ENCODE measurements at regions not wholly inside any gene's neighbourhood (a gene's known extent, or its start where the extent isn't known, plus 50 kb on each side); places are given as distances from the start of the nearest gene placed in this dataset.

DNA sequence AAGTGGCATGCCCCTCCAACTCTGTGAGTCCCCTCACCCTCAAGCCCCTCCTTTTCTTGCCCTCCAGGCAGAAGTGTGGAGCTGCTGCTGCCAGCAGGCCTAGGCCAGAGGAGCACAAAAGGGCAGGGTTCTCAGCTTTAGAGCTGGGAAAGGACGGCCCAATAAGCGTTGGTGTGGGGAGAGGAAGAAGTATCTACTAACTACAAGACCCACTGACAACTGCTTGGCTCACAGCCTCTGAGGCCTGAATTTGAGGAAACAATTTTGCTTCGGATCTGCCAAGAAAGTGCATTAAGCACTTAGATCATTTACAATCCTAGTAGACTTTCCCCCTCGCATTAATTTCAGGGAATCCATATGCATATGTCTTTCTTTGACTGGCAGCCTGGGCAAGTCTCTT is 179.4 kb downstream of the SNX18 start:
- Histone ChIP-seq H3K36me3 (replicated peaks in 1 of 2; ENCODE audit: control insufficient read depth in 1 of 2, insufficient read depth in 2 of 2, low read length in 1 of 2) (no peaks in the 10 kb centered on the region), H3K27ac (ENCODE audit: low read depth in 2 of 2, low read length in 1 of 2) (no peak overlapping the region), H3K9me2 (no peaks in the 10 kb centered on the region), H4K20me1 (ENCODE audit: insufficient read depth) (no peaks in the 10 kb centered on the region), H3K4me3 (ENCODE audit: low read depth in 2 of 2, low read length in 1 of 2) (no peak overlapping the region), H3K4me2 (no peak overlapping the region), H3K4me1 (ENCODE audit: control insufficient read depth in 1 of 2, insufficient read depth in 2 of 2, low read depth in 1 of 2, low read length in 1 of 2) (peaks cover 14 to 24% of the 10 kb centered on the region in 2 experiments; a peak in 2 of 4 replicates), H3K9ac (no peak overlapping the region), H3F3A (replicated peaks; ENCODE audit: insufficient read depth) (peaks cover 3% of the 10 kb centered on the region), H3K9me3 (no peaks in the 10 kb centered on the region), H2AFZ (ENCODE audit: low read depth) (no peak overlapping the region), H3K79me2 (ENCODE audit: insufficient read depth) (no peaks in the 10 kb centered on the region), H3K27me3 (ENCODE audit: insufficient read depth) (no peaks in the 10 kb centered on the region)
- TF ChIP-seq, protein P1, sequence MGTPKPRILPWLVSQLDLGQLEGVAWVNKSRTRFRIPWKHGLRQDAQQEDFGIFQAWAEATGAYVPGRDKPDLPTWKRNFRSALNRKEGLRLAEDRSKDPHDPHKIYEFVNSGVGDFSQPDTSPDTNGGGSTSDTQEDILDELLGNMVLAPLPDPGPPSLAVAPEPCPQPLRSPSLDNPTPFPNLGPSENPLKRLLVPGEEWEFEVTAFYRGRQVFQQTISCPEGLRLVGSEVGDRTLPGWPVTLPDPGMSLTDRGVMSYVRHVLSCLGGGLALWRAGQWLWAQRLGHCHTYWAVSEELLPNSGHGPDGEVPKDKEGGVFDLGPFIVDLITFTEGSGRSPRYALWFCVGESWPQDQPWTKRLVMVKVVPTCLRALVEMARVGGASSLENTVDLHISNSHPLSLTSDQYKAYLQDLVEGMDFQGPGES (IDR thresholded peaks at IDR 0.05; ENCODE audit: low read depth, low read length): no peak
- no peak for TF ChIP-seq RCOR1 (IDR thresholded peaks at IDR 0.05; ENCODE audit: low read length)
- TF ChIP-seq TEAD4 (IDR thresholded peaks at IDR 0.05; ENCODE audit: borderline replicate concordance, insufficient read depth): no peak
- TF ChIP-seq SMC3 (IDR thresholded peaks at IDR 0.05; ENCODE audit: low read depth, low read length): no peak
- no peak for TF ChIP-seq RXRA (IDR thresholded peaks at IDR 0.05; ENCODE audit: borderline replicate concordance, low read depth)
- TF ChIP-seq NRF1 (IDR thresholded peaks at IDR 0.05; ENCODE audit: low read depth, low read length): no peak
- no peak for TF ChIP-seq POLR2AphosphoS5 (IDR thresholded peaks at IDR 0.05; ENCODE audit: low read depth, low read length)
- TF ChIP-seq SIN3A (IDR thresholded peaks at IDR 0.05; ENCODE audit: borderline replicate concordance, low read depth, low read length): no peak
- no peak for TF ChIP-seq MXI1 (IDR thresholded peaks at IDR 0.05; ENCODE audit: low read depth, low read length)
- TF ChIP-seq FOXM1 (IDR thresholded peaks at IDR 0.05; ENCODE audit: low read depth): no peak
- no peak for TF ChIP-seq FOXJ3 (CRISPR knock-in tag; IDR thresholded peaks at IDR 0.05)
- ChIA-PET POLR2A (interaction anchor here (0.7 kb wide), 1 partner anchor 31 kb away, joined by 3 read pairs; no protein-coding TSS in a partner anchor), CTCF (interaction anchor here (0.6 to 1.7 kb wide), 3 partner anchors 10 to 965 kb away, joined by 3 to 5 read pairs (median 3); partner anchors contain the start of gene SNX18)
- DNase-seq: no peak
- 58% methylated on average over 4 of the region's 4 CpGs for WGBS (ENCODE audit: low lambda C conversion rate)

DNA sequence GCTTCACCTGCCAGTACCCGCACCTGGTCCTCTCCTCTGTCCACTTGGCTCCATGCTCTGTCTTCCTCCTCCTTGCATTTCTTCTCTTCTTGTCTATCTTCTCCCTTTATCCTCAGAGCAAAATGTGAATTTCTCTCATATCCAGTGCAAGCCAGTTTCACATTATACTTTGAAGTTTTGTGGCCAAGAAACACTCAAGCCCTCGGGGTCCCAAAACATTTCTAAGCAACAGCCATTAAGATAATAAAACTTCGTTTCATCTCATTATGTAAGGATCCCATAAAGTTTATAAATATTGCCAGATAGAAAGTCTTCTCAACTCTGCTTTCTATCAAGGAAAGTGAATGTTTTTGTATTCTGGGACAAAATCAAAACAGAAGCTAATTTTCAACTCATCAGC is 178.8 kb downstream of the SNX18 start:
- Histone ChIP-seq H3K79me2 (ENCODE audit: insufficient read depth) (no peaks in the 10 kb centered on the region), H3K9ac (no peak overlapping the region), H3K4me1 (ENCODE audit: control insufficient read depth in 1 of 2, insufficient read depth in 2 of 2, low read depth in 1 of 2, low read length in 1 of 2) (peaks cover 14 to 18% of the 10 kb centered on the region in 2 experiments; a peak in 2 of 4 replicates), H3K4me3 (ENCODE audit: low read depth in 2 of 2, low read length in 1 of 2) (no peak overlapping the region), H3K9me3 (no peaks in the 10 kb centered on the region), H3K27me3 (ENCODE audit: insufficient read depth) (no peaks in the 10 kb centered on the region), H3K4me2 (no peak overlapping the region), H4K20me1 (ENCODE audit: insufficient read depth) (no peaks in the 10 kb centered on the region), H3K9me2 (no peaks in the 10 kb centered on the region), H2AFZ (ENCODE audit: low read depth) (no peak overlapping the region), H3F3A (replicated peaks; ENCODE audit: insufficient read depth) (peaks cover 3% of the 10 kb centered on the region), H3K27ac (ENCODE audit: low read depth in 2 of 2, low read length in 1 of 2) (no peak overlapping the region), H3K36me3 (replicated peaks in 1 of 2; ENCODE audit: control insufficient read depth in 1 of 2, insufficient read depth in 2 of 2, low read length in 1 of 2) (no peaks in the 10 kb centered on the region)
- TF ChIP-seq FOSL2 (IDR thresholded peaks at IDR 0.05; ENCODE audit: borderline replicate concordance, low read depth): no peak
- TF ChIP-seq MXI1 (IDR thresholded peaks at IDR 0.05; ENCODE audit: low read depth, low read length): no peak
- TF ChIP-seq EP300 (IDR thresholded peaks at IDR 0.05; ENCODE audit: borderline replicate concordance in 1 of 2, low read depth in 1 of 2, low read length in 1 of 2): no peak
- TF ChIP-seq, protein P2, sequence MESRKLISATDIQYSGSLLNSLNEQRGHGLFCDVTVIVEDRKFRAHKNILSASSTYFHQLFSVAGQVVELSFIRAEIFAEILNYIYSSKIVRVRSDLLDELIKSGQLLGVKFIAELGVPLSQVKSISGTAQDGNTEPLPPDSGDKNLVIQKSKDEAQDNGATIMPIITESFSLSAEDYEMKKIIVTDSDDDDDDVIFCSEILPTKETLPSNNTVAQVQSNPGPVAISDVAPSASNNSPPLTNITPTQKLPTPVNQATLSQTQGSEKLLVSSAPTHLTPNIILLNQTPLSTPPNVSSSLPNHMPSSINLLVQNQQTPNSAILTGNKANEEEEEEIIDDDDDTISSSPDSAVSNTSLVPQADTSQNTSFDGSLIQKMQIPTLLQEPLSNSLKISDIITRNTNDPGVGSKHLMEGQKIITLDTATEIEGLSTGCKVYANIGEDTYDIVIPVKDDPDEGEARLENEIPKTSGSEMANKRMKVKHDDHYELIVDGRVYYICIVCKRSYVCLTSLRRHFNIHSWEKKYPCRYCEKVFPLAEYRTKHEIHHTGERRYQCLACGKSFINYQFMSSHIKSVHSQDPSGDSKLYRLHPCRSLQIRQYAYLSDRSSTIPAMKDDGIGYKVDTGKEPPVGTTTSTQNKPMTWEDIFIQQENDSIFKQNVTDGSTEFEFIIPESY (IDR thresholded peaks at IDR 0.05; ENCODE audit: borderline replicate concordance, low read depth): no peak
- TF ChIP-seq FOXM1 (IDR thresholded peaks at IDR 0.05; ENCODE audit: low read depth): no peak
- no peak for TF ChIP-seq GABPA (IDR thresholded peaks at IDR 0.05; ENCODE audit: low read depth)
- TF ChIP-seq EZH2phosphoT487 (IDR thresholded peaks at IDR 0.05; ENCODE audit: borderline replicate concordance, low read depth): no peak
- no peak for TF ChIP-seq NFIC (IDR thresholded peaks at IDR 0.05; ENCODE audit: borderline replicate concordance)
- TF ChIP-seq FOXJ3 (CRISPR knock-in tag; IDR thresholded peaks at IDR 0.05): no peak
- TF ChIP-seq, protein P3, sequence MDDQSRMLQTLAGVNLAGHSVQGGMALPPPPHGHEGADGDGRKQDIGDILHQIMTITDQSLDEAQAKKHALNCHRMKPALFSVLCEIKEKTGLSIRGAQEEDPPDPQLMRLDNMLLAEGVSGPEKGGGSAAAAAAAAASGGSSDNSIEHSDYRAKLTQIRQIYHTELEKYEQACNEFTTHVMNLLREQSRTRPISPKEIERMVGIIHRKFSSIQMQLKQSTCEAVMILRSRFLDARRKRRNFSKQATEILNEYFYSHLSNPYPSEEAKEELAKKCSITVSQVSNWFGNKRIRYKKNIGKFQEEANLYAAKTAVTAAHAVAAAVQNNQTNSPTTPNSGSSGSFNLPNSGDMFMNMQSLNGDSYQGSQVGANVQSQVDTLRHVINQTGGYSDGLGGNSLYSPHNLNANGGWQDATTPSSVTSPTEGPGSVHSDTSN (IDR thresholded peaks at IDR 0.05): no peak
- no peak for TF ChIP-seq JUND (IDR thresholded peaks at IDR 0.05)
- TF ChIP-seq, protein P4, sequence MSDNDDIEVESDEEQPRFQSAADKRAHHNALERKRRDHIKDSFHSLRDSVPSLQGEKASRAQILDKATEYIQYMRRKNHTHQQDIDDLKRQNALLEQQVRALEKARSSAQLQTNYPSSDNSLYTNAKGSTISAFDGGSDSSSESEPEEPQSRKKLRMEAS (IDR thresholded peaks at IDR 0.05; ENCODE audit: low read depth): no peak
- 24% methylated on average over 3 of the region's 3 CpGs for WGBS (ENCODE audit: low lambda C conversion rate)
- DNase-seq: no peak
- CTCF ChIA-PET: interaction anchor here (1.7 kb wide), 1 partner anchor 179 kb away, joined by 5 read pairs; the partner anchor contains the start of gene SNX18
- POLR2A ChIA-PET: no interaction called here

Measured in SK-N-SH (cell line).